ENCODE measurements at regions not wholly inside any gene's neighbourhood (a gene's known extent, or its start where the extent isn't known, plus 50 kb on each side); places are given as distances from the start of the nearest gene placed in this dataset.

DNA sequence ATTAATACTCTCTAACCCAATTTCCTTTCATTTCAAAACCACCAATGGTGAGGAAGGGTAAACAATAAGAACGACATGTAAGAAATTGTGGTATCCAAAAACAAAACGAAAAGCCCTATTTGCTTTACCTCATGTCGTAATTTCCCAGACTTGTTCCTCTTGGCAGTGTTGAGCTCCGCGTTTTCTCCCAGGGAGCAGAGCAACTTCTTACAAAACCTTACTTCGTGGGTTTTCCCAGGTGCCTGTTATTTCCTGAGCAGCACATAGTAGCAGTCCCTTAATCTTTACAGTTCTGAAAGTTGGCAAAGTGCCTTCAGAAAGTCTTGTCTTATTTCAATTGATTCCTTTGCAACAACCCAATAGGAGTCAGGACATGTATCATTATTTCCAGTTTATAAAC is 207.9 kb upstream of the MARCKS start:
- no peak overlapping the region for H3K4me3 ChIP-seq
- no peak for DNase-seq
- no peaks in the 10 kb centered on the region for H3K36me3 ChIP-seq
- TF ChIP-seq EP300 (IDR thresholded peaks at IDR 0.05), result no peak
- TF ChIP-seq, protein P1, sequence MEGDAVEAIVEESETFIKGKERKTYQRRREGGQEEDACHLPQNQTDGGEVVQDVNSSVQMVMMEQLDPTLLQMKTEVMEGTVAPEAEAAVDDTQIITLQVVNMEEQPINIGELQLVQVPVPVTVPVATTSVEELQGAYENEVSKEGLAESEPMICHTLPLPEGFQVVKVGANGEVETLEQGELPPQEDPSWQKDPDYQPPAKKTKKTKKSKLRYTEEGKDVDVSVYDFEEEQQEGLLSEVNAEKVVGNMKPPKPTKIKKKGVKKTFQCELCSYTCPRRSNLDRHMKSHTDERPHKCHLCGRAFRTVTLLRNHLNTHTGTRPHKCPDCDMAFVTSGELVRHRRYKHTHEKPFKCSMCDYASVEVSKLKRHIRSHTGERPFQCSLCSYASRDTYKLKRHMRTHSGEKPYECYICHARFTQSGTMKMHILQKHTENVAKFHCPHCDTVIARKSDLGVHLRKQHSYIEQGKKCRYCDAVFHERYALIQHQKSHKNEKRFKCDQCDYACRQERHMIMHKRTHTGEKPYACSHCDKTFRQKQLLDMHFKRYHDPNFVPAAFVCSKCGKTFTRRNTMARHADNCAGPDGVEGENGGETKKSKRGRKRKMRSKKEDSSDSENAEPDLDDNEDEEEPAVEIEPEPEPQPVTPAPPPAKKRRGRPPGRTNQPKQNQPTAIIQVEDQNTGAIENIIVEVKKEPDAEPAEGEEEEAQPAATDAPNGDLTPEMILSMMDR (IDR thresholded peaks at IDR 0.05), result no peak
- TF ChIP-seq POLR2A (IDR thresholded peaks at IDR 0.05), result no peak
- H3K27me3 ChIP-seq, result no peaks in the 10 kb centered on the region
- no peak overlapping the region for H3K27ac ChIP-seq
- no peaks in the 10 kb centered on the region for H3K9me3 ChIP-seq
- peaks cover 2% of the 10 kb centered on the region for H3K4me1 ChIP-seq (ENCODE audit: insufficient read depth)
- WGBS, 3 donors, result 69 to 82% (median 79%) methylated on average over 6 of the region's 6 CpGs
- intact Hi-C loops (cut with DNase I), result no loop called here

DNA sequence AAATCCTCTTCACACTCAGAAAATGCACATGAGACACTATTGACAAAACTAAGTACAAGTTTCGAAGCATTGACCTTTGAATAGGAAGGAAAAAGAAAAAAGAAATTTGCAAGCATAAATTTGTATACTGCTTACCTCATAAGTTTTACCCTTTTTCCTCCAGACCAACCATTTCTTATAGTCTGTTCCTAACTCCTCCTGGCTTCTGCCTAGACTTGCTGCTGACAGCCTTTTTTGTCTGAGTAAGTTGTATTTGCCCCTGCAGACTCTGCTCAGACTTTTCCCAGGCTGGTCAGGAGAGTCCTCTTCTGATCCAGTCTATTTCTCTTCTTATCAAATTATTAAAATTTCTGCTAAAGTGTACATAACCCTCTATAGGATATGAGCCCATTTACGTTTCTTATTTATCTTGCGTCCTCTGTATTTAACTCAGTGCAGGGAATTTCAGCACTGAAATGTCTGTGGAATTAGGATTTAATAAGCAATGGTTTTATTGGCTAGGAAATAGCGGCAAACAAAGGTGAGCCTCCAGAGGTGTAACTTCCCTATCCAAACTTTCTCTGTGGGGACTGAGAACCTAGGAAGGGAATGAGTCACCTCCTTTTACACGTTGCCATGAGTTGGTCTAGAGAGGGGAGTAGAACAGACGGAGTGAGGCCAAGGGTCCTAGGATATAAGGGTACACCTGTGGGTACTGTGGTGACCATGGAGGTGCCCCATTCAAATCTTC is 207.1 kb upstream of the MARCKS start:
- Histone ChIP-seq H3K36me3 (no peaks in the 10 kb centered on the region), H3K27ac (no peak overlapping the region), H3K4me1 (ENCODE audit: insufficient read depth) (peaks cover 1% of the 10 kb centered on the region), H3K9me3 (no peaks in the 10 kb centered on the region), H3K4me3 (no peak overlapping the region), H3K27me3 (no peaks in the 10 kb centered on the region)
- WGBS, 3 donors, result 69 to 82% (median 77%) methylated on average over 6 of the region's 6 CpGs
- intact Hi-C loops (cut with DNase I), result no loop called here
- TF ChIP-seq, protein P1 (IDR thresholded peaks at IDR 0.05), result no peak
- no peak for TF ChIP-seq EP300 (IDR thresholded peaks at IDR 0.05)
- no peak for DNase-seq

DNA sequence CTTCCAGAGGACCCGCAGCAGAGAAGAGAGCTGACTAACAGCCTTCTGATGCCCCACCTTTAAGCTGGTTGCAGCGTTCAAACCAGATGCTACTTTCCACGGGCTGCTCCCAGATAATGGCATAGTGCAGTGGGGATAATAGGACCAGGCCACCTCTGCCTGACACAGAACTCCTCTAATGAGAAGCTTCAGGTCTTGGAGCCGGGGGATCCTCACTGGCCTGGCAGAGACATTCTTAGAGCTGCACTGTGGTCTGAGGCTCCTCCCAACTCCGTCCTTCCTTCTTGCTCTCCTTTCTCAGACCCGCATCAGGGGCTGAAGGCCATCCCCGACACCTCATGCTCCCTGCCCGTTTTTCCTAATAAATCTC is 206.6 kb upstream of the MARCKS start:
- Histone ChIP-seq H3K4me1 (ENCODE audit: insufficient read depth) (no peaks in the 10 kb centered on the region), H3K27me3 (no peaks in the 10 kb centered on the region), H3K4me3 (no peak overlapping the region), H3K36me3 (no peaks in the 10 kb centered on the region), H3K9me3 (no peaks in the 10 kb centered on the region), H3K27ac (no peak overlapping the region)
- intact Hi-C loops (cut with DNase I), result no loop called here
- TF ChIP-seq, protein P1 (IDR thresholded peaks at IDR 0.05), result no peak
- TF ChIP-seq EP300 (IDR thresholded peaks at IDR 0.05) (no peak), POLR2A (IDR thresholded peaks at IDR 0.05) (no peak)
- no peak for DNase-seq
- 92 to 93% (median 92%) methylated on average over 8 of the region's 8 CpGs for WGBS, 3 donors

DNA sequence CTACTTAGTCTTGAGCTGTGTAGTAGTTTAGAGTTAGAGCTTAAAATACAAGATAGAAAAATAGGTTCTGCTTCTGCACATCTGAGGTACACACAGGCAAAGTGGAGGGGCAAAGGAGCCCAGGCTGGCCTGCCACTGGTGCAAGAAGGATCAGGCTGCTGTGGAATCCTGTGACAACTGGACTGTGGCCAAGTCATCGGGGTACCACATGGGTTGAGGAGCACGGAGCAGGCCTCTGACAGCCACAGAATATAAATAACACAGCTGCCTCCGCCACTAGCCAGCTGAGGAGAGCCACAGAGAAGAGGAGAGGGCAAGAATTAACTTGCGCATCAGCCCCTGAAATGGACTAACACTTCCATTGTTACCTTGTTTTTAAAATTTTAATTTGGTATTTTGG is 206.0 kb upstream of the MARCKS start:
- H3K36me3 ChIP-seq, result no peaks in the 10 kb centered on the region
- WGBS, 3 donors, result 61 to 73% (median 64%) methylated on average over 4 of the region's 4 CpGs
- H3K4me3 ChIP-seq, result no peak overlapping the region
- intact Hi-C loops (cut with DNase I), result no loop called here
- H3K9me3 ChIP-seq, result no peaks in the 10 kb centered on the region
- H3K27ac ChIP-seq, result no peak overlapping the region
- no peaks in the 10 kb centered on the region for H3K27me3 ChIP-seq
- TF ChIP-seq POLR2A (IDR thresholded peaks at IDR 0.05) (no peak), EP300 (IDR thresholded peaks at IDR 0.05) (no peak)
- TF ChIP-seq, protein P1 (IDR thresholded peaks at IDR 0.05), result no peak
- DNase-seq, result no peak
- H3K4me1 ChIP-seq (ENCODE audit: insufficient read depth), result no peaks in the 10 kb centered on the region

All from ovary (tissue), 7 donors.